Mucosa of stomach (tissue), 1 donor: ENCODE measurements at regions not wholly inside any gene's neighbourhood (a gene's known extent, or its start where the extent isn't known, plus 50 kb on each side); places are given as distances from the start of the nearest gene placed in this dataset.
"Not testable (repeated sequence)": the region's sequence is repeated elsewhere in the genome, so short reads cannot be mapped to it uniquely, and the experiment has no call there.

Source experiments
- H3K27me3 ChIP-seq: one replicate; pipeline ENCODE4 v1.7.0; 2013; ENCODE audit warnings: mild to moderate bottlenecking, low read length; ENCODE audit not compliant: control insufficient read depth, insufficient read depth
- H3K36me3 ChIP-seq: one replicate; pipeline ENCODE4 v1.7.0; 2013; ENCODE audit warnings: low read length; ENCODE audit not compliant: control insufficient read depth, insufficient read depth
- H3K4me1 ChIP-seq: one replicate; pipeline ENCODE4 v1.7.0; 2013; ENCODE audit warnings: mild to moderate bottlenecking, low read length; ENCODE audit not compliant: control insufficient read depth, insufficient read depth
- H3K4me3 ChIP-seq: one replicate; pipeline ENCODE4 v1.7.0; 2013; ENCODE audit warnings: low read length
- H3K9ac ChIP-seq: one replicate; pipeline ENCODE4 v1.7.0; 2013; ENCODE audit warnings: mild to moderate bottlenecking, low read length, moderate library complexity
- H3K9me3 ChIP-seq: one replicate; pipeline ENCODE4 v1.7.0; 2013; ENCODE audit warnings: mild to moderate bottlenecking, low read length, moderate library complexity; ENCODE audit not compliant: control insufficient read depth
- donor health status: Pancreatic carcinoma.

DNA sequence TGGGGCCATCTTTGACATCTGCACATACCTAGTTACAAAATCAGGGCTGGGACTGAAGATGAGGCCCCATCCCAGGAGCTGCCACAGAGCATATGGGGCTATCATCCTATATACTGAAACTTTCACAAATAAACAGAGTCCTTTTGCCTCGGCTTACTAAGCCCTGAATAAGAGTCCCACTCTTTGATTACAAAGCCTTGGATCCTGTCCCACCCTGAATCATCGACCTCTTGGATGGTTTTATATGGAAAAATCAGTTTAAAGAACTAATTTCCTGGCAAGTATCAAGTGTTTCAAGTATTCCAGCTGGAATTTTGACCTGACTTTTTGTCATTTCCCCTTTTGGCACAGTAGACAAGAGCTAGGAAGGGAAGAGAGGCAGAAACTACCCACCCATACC, 331.3 kb upstream of the FRG2C start:
- H3K4me1 ChIP-seq: no peaks in the 10 kb centered on the region
- no peaks in the 10 kb centered on the region for H3K27me3 ChIP-seq
- H3K9ac ChIP-seq: no peak overlapping the region

DNA sequence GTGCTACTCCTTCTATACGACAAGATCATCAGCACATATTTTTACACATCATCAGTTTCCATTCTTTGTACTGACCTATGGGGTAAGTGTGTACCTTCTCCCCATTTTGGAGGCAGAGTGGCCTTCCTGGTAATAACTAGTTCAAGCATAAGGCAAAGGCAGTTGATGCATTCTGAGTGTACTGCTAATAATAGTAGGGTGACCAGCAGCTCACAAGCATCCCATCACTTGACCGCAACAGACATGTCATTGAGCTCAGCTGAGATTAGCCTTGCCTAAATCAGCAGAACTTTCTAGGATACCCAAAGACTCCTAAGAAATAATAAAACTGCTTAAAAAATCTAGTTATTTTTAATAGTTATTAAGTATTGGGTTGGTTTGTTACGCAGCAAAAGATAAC, 329.8 kb upstream of the FRG2C start:
- Histone ChIP-seq H3K36me3 (no peaks in the 10 kb centered on the region), H3K27me3 (no peaks in the 10 kb centered on the region), H3K9me3 (no peaks in the 10 kb centered on the region)

More for the DNA sequence above, 331.3 kb upstream of the FRG2C start:
- Histone ChIP-seq H3K9me3 (no peaks in the 10 kb centered on the region), H3K4me3 (no peak overlapping the region), H3K36me3 (no peaks in the 10 kb centered on the region)

GRCh38 chr3:75337226-75337900, 326.8 kb upstream of the FRG2C start:
- no peaks in the 10 kb centered on the region for H3K36me3 ChIP-seq

More for the DNA sequence above, 329.8 kb upstream of the FRG2C start:
- H3K4me1 ChIP-seq: no peaks in the 10 kb centered on the region
- no peak overlapping the region for H3K9ac ChIP-seq
- no peak overlapping the region for H3K4me3 ChIP-seq

DNA sequence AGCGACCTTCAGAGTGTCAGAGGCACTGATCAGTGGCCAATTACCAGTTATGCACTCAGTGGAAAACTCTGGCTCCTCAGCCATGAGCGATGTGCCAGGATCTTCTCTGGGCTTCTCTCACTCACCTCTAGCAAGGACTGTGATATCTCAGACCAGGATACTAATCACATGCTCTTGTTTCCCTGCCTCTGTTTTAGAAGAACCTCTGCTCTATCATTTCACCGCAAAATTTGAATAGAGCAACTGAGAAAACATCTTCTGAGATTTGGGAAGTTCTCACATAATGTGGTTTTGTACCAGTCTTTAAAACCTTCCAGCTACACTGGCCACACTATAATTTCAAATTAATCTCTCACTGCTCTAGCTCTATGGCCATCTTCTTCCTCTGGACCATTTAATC, 325.8 kb upstream of the FRG2C start:
- no peaks in the 10 kb centered on the region for H3K36me3 ChIP-seq
- H3K4me3 ChIP-seq: no peak overlapping the region
- H3K9ac ChIP-seq: no peak overlapping the region
- no peaks in the 10 kb centered on the region for H3K27me3 ChIP-seq
- H3K9me3 ChIP-seq: no peaks in the 10 kb centered on the region
- H3K4me1 ChIP-seq: no peaks in the 10 kb centered on the region

More at GRCh38 chr3:75337226-75337900, 326.8 kb upstream of the FRG2C start:
- no peak overlapping the region for H3K4me3 ChIP-seq
- no peak overlapping the region for H3K9ac ChIP-seq
- no peaks in the 10 kb centered on the region for H3K9me3 ChIP-seq
- no peaks in the 10 kb centered on the region for H3K4me1 ChIP-seq
- no peaks in the 10 kb centered on the region for H3K27me3 ChIP-seq

GRCh38 chr3:75341324-75342067, 322.6 kb upstream of the FRG2C start:
- H3K4me1 ChIP-seq: no peaks in the 10 kb centered on the region
- no peak overlapping the region for H3K4me3 ChIP-seq
- no peak overlapping the region for H3K9ac ChIP-seq
- H3K36me3 ChIP-seq: no peaks in the 10 kb centered on the region
- no peaks in the 10 kb centered on the region for H3K27me3 ChIP-seq
- H3K9me3 ChIP-seq: no peaks in the 10 kb centered on the region

DNA sequence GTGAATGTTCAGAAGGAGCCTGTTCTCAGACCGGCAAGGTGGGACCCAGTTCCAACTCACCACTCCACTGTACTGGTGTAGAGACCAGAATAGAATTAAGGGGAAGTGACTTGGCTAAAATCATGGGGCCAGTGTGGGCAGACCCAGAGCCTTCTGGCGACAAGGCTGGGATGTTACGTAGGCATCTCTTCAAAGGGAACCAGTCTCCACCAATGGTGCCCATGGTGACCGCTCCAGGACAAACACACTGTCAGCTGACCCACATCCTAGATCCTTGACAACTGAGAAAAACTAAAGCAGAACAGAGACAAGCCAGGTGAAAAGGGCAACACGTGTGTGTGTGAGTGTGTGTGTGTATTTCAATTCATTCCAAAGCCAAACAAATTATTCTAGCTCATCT, 321.7 kb upstream of the FRG2C start:
- Histone ChIP-seq H3K36me3 (no peaks in the 10 kb centered on the region), H3K27me3 (no peaks in the 10 kb centered on the region), H3K4me3 (no peak overlapping the region), H3K9ac (no peak overlapping the region), H3K4me1 (no peaks in the 10 kb centered on the region), H3K9me3 (no peaks in the 10 kb centered on the region)

- H3K9ac ChIP-seq, H3K9me3 ChIP-seq, H3K4me1 ChIP-seq, H3K4me3 ChIP-seq, H3K36me3 ChIP-seq, H3K27me3 ChIP-seq: not testable (repeated sequence)
Observed at GRCh38 chr3:75350536-75350935, 313.6 kb upstream of the FRG2C start.

- not testable (repeated sequence) for H3K27me3 ChIP-seq, H3K9me3 ChIP-seq, H3K36me3 ChIP-seq, H3K4me3 ChIP-seq, H3K9ac ChIP-seq
- H3K4me1 ChIP-seq: peaks cover 11% of the 10 kb centered on the region
Observed at GRCh38 chr3:75362086-75362784, 301.9 kb upstream of the FRG2C start.

- H3K36me3 ChIP-seq: not testable (repeated sequence)
Observed at GRCh38 chr3:75372964-75373363, 291.2 kb upstream of the FRG2C start.

GRCh38 chr3:75379840-75380239, 284.3 kb upstream of the FRG2C start:
- not testable (repeated sequence) for H3K9ac ChIP-seq, H3K9me3 ChIP-seq, H3K4me1 ChIP-seq, H3K36me3 ChIP-seq, H3K4me3 ChIP-seq, H3K27me3 ChIP-seq

More at GRCh38 chr3:75372964-75373363, 291.2 kb upstream of the FRG2C start:
- H3K9me3 ChIP-seq, H3K9ac ChIP-seq, H3K4me3 ChIP-seq, H3K4me1 ChIP-seq, H3K27me3 ChIP-seq: not testable (repeated sequence)

DNA sequence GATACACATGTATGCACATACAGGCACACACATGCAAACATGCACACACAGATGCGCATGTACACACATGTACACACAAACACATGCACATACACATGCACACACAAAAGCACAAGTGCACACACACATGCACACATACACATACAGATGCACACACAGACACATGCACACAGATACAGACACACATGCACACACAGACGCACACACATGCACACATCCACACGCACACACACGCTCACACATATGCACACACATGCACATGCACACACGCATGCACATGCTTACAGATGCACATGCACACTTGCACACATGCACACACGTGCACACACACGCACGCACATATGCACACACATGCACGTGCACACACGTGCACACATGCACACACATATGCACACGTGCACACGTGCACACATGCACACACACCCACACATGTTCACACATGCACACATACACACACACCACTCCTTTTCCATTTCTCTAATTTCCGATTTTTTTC, 283.8 kb upstream of the FRG2C start:
- H3K4me3 ChIP-seq: no peak overlapping the region
- H3K9me3 ChIP-seq: no peaks in the 10 kb centered on the region
- H3K27me3 ChIP-seq: no peaks in the 10 kb centered on the region
- no peak overlapping the region for H3K9ac ChIP-seq
- no peaks in the 10 kb centered on the region for H3K4me1 ChIP-seq
- H3K36me3 ChIP-seq: no peaks in the 10 kb centered on the region

DNA sequence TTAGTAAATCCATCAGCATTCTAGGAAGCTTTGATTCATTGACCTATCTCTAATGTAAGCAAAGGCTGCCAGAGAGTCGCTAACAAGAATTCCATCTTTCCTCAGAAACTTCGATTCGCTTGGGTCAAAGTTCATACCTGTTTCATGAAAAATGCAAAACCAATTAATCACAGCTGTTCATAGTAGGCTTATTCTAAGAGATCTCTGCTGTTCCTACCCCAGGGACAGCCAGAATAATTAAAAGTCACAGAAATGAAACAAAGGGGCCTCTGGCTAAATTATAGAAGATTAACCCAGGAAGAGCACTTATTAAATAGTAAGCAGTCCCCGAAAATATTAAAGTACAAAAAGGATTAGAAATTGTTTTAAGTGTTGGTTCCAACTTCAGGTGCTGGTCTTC, 280.1 kb upstream of the FRG2C start:
- H3K9me3 ChIP-seq, H3K4me3 ChIP-seq, H3K9ac ChIP-seq: not testable (repeated sequence)

More for the DNA sequence above, 280.1 kb upstream of the FRG2C start:
- H3K27me3 ChIP-seq, H3K36me3 ChIP-seq, H3K4me1 ChIP-seq: not testable (repeated sequence)
